Dermis microvascular lymphatic vessel endothelial cell (primary cell): ENCODE measurements at regions not wholly inside any gene's neighbourhood (a gene's known extent, or its start where the extent isn't known, plus 50 kb on each side); places are given as distances from the start of the nearest gene placed in this dataset.

Experiments used
- DNase-seq, 2 donors: peaks; one replicate each; pipeline versions ENCODE4 v3.0.0 to v3.0.0-alpha.2; 2010; ENCODE audit warnings: low read depth in 2 of 2

GRCh38 chr6:129778793-129779192, 68.8 kb upstream of the ARHGAP18 start:
- DNase-seq, result no peak

GRCh38 chr6:129777371-129777770, 67.4 kb upstream of the ARHGAP18 start:
- no peak for DNase-seq

GRCh38 chr6:129776542-129777330, 66.8 kb upstream of the ARHGAP18 start:
- no peak for DNase-seq

- DNase-seq, result peak; percentile 47 to 76
These were observed 64.9 kb upstream of the ARHGAP18 start for GRCh38 chr6:129774697-129775447.

GRCh38 chr6:129773304-129773703, 63.3 kb upstream of the ARHGAP18 start:
- no peak for DNase-seq

GRCh38 chr6:129771678-129772077, 61.7 kb upstream of the ARHGAP18 start:
- no peak for DNase-seq

- no peak for DNase-seq
These were observed 58.0 kb upstream of the ARHGAP18 start for GRCh38 chr6:129767776-129768485.

- DNase-seq, result peak in 1 of 2 donors; percentile 45
These were observed 57.2 kb upstream of the ARHGAP18 start for GRCh38 chr6:129766959-129767728.

- DNase-seq, result no peak
These were observed 54.9 kb upstream of the ARHGAP18 start for GRCh38 chr6:129764761-129765407.

- no peak for DNase-seq
These were observed 50.0 kb upstream of the ARHGAP18 start for GRCh38 chr6:129759796-129760605.
